H1 (cell line): ENCODE measurements at regions not wholly inside any gene's neighbourhood (a gene's known extent, or its start where the extent isn't known, plus 50 kb on each side); places are given as distances from the start of the nearest gene placed in this dataset.

ENCODE experiments used
- SP4 ChIP-seq: IDR thresholded peaks from 2 replicates; pipeline ENCODE4 v1.6.1; 2012; ENCODE audit warnings: low read length, inconsistent platforms
- ZNF274 ChIP-seq: IDR thresholded peaks from 2 replicates; pipeline ENCODE4 v1.7.0; 2012; ENCODE audit warnings: low read length, borderline replicate concordance; ENCODE audit errors: extremely low read depth
- TF ChIP-seq, protein P1 (sequence below): IDR thresholded peaks from 2 replicates; pipeline ENCODE4 v1.6.1; 2011; ENCODE audit warnings: low read length, improper control_type of control experiment
- TF ChIP-seq, protein P2 (sequence below): IDR thresholded peaks from 2 replicates; pipeline ENCODE4 v1.6.1; 2011; ENCODE audit warnings: low read depth, mild to moderate bottlenecking, low read length; ENCODE audit not compliant: insufficient read depth
- TF ChIP-seq, protein P3 (sequence below), 3 experiments: IDR thresholded peaks; 1 replicate in 2 of 3; 2 replicates in 1 of 3; pipeline versions ENCODE4 v1.5.1 to v1.6.1; 2011; ENCODE audit warnings: low read length in 3 of 3, mild to moderate bottlenecking in 3 of 3, inconsistent platforms in 2 of 3, low read depth in 1 of 3, moderate library complexity in 1 of 3; ENCODE audit not compliant: insufficient read depth in 1 of 3; ENCODE audit errors: control extremely low read depth in 1 of 3

DNA sequence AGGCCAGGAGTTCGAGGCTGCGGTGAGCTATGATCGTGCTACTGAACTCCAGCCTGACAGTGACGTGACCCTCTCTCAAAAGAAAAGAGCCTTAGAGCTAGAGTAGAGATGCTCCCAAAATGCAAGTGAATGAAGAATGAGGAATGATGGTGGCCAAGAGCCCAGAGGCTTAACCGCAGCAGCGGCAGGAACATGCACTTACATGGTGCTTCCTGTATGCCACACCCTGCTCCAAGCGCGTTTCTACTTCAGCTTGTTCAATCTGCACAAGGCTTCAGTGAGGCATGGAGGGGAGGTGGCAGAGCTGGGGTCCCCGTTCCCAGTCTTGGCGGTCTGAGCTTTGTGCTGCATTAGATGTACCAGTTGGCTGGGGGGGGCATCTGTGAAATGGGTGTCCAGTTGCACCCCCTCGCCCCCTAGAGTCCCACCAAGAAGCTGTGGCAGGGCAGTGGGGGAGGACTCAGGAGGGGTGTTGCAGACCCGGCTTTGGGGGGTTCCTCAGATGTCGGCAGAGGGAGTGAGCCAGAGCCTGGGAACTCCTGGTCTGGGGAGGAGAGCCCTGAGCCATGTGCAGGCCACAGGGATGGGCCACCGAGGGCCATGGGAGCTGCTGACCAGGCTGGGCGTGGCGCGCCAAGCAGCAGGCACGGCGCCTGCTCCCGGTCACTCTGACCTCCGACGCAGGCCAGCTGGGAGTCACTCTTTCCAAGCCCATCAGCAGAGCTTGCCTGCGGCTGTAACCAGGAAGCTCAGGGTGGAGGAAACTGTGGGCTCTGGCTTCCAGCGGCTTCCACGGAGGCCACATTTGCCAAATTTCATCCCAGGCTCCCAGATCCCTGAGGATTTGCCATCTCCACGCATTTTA is 260.1 kb downstream of the PARN start (continued):
- no peak for TF ChIP-seq SP4
- TF ChIP-seq, protein P1, sequence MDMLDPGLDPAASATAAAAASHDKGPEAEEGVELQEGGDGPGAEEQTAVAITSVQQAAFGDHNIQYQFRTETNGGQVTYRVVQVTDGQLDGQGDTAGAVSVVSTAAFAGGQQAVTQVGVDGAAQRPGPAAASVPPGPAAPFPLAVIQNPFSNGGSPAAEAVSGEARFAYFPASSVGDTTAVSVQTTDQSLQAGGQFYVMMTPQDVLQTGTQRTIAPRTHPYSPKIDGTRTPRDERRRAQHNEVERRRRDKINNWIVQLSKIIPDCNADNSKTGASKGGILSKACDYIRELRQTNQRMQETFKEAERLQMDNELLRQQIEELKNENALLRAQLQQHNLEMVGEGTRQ, result no peak
- TF ChIP-seq, protein P2, sequence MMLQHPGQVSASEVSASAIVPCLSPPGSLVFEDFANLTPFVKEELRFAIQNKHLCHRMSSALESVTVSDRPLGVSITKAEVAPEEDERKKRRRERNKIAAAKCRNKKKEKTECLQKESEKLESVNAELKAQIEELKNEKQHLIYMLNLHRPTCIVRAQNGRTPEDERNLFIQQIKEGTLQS, result no peak
- TF ChIP-seq, protein P3, sequence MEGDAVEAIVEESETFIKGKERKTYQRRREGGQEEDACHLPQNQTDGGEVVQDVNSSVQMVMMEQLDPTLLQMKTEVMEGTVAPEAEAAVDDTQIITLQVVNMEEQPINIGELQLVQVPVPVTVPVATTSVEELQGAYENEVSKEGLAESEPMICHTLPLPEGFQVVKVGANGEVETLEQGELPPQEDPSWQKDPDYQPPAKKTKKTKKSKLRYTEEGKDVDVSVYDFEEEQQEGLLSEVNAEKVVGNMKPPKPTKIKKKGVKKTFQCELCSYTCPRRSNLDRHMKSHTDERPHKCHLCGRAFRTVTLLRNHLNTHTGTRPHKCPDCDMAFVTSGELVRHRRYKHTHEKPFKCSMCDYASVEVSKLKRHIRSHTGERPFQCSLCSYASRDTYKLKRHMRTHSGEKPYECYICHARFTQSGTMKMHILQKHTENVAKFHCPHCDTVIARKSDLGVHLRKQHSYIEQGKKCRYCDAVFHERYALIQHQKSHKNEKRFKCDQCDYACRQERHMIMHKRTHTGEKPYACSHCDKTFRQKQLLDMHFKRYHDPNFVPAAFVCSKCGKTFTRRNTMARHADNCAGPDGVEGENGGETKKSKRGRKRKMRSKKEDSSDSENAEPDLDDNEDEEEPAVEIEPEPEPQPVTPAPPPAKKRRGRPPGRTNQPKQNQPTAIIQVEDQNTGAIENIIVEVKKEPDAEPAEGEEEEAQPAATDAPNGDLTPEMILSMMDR (IDR thresholded peaks at IDR 0.05; ENCODE audit: control extremely low read depth in 1 of 3, insufficient read depth in 1 of 3, low read depth in 1 of 3, low read length in 3 of 3), result no peak
- TF ChIP-seq ZNF274, result no peak
- TF ChIP-seq, all 59 proteins: peak for 0
